ENCODE measurements at regions not wholly inside any gene's neighbourhood (a gene's known extent, or its start where the extent isn't known, plus 50 kb on each side); places are given as distances from the start of the nearest gene placed in this dataset.

DNA sequence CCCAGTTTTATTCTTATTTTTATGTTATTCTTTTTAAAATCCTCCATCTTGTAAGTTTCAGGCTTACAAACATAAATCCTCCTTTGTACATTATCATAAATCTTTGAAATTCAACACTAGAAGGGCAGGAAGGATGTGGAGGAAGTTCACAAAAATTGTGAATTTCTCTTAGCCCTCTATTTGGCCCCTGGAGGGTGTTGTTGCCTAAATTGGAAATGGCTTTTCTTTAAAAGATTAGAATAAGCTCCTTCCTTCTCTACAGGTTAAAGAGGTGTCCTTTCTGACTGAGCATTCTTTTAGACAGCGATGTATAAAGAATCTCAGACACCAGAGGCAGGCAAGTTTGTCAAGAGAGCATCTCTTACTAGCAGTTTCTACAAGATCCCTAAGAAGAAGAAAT is 391.7 kb upstream of the OR4E1 start:
- TF ChIP-seq ARNTL (CRISPR knock-in tag; IDR thresholded peaks at IDR 0.05; ENCODE audit: borderline replicate concordance, low read depth) (no peak), ISL1 (CRISPR knock-in tag; IDR thresholded peaks at IDR 0.05) (no peak), ZNF70 (CRISPR knock-in tag; IDR thresholded peaks at IDR 0.05) (no peak), ZFP30 (CRISPR knock-in tag; IDR thresholded peaks at IDR 0.05) (no peak)
- TF ChIP-seq, protein P1, sequence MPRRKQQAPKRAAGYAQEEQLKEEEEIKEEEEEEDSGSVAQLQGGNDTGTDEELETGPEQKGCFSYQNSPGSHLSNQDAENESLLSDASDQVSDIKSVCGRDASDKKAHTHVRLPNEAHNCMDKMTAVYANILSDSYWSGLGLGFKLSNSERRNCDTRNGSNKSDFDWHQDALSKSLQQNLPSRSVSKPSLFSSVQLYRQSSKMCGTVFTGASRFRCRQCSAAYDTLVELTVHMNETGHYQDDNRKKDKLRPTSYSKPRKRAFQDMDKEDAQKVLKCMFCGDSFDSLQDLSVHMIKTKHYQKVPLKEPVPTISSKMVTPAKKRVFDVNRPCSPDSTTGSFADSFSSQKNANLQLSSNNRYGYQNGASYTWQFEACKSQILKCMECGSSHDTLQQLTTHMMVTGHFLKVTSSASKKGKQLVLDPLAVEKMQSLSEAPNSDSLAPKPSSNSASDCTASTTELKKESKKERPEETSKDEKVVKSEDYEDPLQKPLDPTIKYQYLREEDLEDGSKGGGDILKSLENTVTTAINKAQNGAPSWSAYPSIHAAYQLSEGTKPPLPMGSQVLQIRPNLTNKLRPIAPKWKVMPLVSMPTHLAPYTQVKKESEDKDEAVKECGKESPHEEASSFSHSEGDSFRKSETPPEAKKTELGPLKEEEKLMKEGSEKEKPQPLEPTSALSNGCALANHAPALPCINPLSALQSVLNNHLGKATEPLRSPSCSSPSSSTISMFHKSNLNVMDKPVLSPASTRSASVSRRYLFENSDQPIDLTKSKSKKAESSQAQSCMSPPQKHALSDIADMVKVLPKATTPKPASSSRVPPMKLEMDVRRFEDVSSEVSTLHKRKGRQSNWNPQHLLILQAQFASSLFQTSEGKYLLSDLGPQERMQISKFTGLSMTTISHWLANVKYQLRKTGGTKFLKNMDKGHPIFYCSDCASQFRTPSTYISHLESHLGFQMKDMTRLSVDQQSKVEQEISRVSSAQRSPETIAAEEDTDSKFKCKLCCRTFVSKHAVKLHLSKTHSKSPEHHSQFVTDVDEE (CRISPR knock-in tag; IDR thresholded peaks at IDR 0.05) = no peak
- TF ChIP-seq, protein P2, sequence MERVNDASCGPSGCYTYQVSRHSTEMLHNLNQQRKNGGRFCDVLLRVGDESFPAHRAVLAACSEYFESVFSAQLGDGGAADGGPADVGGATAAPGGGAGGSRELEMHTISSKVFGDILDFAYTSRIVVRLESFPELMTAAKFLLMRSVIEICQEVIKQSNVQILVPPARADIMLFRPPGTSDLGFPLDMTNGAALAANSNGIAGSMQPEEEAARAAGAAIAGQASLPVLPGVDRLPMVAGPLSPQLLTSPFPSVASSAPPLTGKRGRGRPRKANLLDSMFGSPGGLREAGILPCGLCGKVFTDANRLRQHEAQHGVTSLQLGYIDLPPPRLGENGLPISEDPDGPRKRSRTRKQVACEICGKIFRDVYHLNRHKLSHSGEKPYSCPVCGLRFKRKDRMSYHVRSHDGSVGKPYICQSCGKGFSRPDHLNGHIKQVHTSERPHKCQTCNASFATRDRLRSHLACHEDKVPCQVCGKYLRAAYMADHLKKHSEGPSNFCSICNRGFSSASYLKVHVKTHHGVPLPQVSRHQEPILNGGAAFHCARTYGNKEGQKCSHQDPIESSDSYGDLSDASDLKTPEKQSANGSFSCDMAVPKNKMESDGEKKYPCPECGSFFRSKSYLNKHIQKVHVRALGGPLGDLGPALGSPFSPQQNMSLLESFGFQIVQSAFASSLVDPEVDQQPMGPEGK (CRISPR knock-in tag; IDR thresholded peaks at IDR 0.05; ENCODE audit: borderline replicate concordance) = no peak
- TF ChIP-seq, protein P3, sequence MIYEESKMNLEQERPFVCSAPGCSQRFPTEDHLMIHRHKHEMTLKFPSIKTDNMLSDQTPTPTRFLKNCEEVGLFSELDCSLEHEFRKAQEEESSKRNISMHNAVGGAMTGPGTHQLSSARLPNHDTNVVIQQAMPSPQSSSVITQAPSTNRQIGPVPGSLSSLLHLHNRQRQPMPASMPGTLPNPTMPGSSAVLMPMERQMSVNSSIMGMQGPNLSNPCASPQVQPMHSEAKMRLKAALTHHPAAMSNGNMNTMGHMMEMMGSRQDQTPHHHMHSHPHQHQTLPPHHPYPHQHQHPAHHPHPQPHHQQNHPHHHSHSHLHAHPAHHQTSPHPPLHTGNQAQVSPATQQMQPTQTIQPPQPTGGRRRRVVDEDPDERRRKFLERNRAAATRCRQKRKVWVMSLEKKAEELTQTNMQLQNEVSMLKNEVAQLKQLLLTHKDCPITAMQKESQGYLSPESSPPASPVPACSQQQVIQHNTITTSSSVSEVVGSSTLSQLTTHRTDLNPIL (CRISPR knock-in tag; IDR thresholded peaks at IDR 0.05; ENCODE audit: low read depth) = no peak
